HG03108 (cell line): ENCODE measurements at regions not wholly inside any gene's neighbourhood (a gene's known extent, or its start where the extent isn't known, plus 50 kb on each side); places are given as distances from the start of the nearest gene placed in this dataset.

Source experiments
- ATAC-seq: cut with Tn5 transposase; IDR thresholded peaks from one replicate; pipeline ENCODE4 v1.9.1; 2021; ENCODE audit warnings: moderate library complexity; ENCODE audit not compliant: unreplicated experiment

- ATAC-seq = no peak
These were observed 71.7 kb upstream of the MROH9 start for GRCh38 chr1:170863621-170864020.

GRCh38 chr1:170864238-170864637, 71.1 kb upstream of the MROH9 start:
- no peak for ATAC-seq

GRCh38 chr1:170864876-170865538, 70.3 kb upstream of the MROH9 start:
- no peak for ATAC-seq

- no peak for ATAC-seq
These were observed 68.7 kb upstream of the MROH9 start for GRCh38 chr1:170866646-170867045.

GRCh38 chr1:170871868-170872267, 63.5 kb upstream of the MROH9 start:
- no peak for ATAC-seq

- ATAC-seq = peak; percentile 76
These were observed 62.7 kb upstream of the MROH9 start for GRCh38 chr1:170872663-170873062.

GRCh38 chr1:170874671-170875070, 60.7 kb upstream of the MROH9 start:
- no peak for ATAC-seq

GRCh38 chr1:170881268-170882265, 53.8 kb upstream of the MROH9 start:
- ATAC-seq = no peak
